ENCODE measurements at regions not wholly inside any gene's neighbourhood (a gene's known extent, or its start where the extent isn't known, plus 50 kb on each side); places are given as distances from the start of the nearest gene placed in this dataset.

DNA sequence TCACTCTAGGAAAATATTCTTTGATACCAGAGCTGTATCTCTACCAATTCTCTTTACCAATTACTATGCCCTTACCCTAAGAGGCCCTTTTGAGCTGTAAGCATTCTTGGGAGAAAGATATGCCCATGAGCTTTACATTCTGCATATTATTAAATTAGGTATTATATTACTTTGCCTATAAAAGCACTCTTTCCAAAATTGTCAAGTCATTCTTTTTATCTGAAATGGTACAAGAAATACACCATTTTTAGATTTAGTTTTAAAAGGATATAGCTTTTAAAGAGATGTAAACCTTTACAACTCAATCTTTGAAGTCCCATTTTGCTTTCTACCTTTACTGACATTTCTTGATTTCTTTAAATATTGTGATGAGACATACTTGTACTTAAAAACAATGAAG is 343.5 kb downstream of the C12orf50 start:
- in situ Hi-C loops (cut with HindIII; ENCODE audit: low pct_unique_long_range_greater_than_20kb, low sequenced_read_pairs) = no loop called here
- no peak for TF ChIP-seq JUND (IDR thresholded peaks at IDR 0.05; ENCODE audit: low read depth)
- no peak for DNase-seq (ENCODE audit: low read depth in 1 of 2, low spot score in 1 of 2)

DNA sequence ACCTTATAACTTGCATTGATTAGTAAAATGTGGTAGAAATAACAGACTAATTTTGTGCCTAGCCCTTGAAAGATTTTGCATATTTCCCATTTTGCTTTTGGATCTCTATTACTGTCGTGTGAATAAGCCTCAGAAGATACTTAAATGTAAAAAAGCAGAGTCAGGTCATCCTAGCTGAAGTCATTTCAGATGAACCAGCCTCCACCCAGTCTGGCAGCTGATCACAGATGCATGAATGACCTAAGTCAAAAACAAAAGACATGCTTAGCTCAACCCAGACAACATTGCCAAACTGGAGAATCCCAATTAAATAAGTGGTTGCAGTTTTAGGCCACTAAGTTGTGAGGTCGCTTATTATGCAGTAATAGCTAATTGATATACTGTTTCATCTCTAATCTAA is 349.9 kb downstream of the C12orf50 start:
- in situ Hi-C loops (cut with HindIII; ENCODE audit: low pct_unique_long_range_greater_than_20kb, low sequenced_read_pairs) = no loop called here
- TF ChIP-seq JUND (IDR thresholded peaks at IDR 0.05; ENCODE audit: low read depth) = no peak
- DNase-seq (ENCODE audit: low read depth in 1 of 2, low spot score in 1 of 2) = no peak

DNA sequence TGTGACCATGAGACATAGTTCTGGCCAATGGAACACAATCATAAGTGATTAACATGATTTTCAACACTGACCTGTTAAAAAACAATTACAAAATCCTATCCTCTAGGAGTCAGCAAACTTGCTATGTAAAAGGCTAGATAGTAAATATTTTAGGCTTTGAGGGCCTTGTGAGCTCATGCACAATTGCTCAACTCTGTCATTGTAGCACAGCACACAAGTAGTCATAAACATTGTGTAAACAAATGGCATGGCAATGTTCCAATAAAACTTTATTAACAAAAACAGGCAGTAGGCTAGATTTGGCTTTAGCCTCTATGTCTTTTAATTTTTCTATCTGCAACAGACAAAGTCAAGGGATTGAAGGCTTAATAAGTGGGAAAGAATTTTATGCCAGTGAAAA is 350.7 kb downstream of the C12orf50 start:
- in situ Hi-C loops (cut with HindIII; ENCODE audit: low pct_unique_long_range_greater_than_20kb, low sequenced_read_pairs) = no loop called here
- TF ChIP-seq JUND (IDR thresholded peaks at IDR 0.05; ENCODE audit: low read depth) = no peak
- DNase-seq (ENCODE audit: low read depth in 1 of 2, low spot score in 1 of 2) = peak in 1 of 2 experiments; percentile 34

- DNase-seq (ENCODE audit: low read depth in 1 of 2, low spot score in 1 of 2) = no peak
- TF ChIP-seq JUND (IDR thresholded peaks at IDR 0.05; ENCODE audit: low read depth) = no peak
- in situ Hi-C loops (cut with HindIII; ENCODE audit: low pct_unique_long_range_greater_than_20kb, low sequenced_read_pairs) = no loop called here
These were observed 352.5 kb downstream of the C12orf50 start for GRCh38 chr12:87676731-87677130.

DNA sequence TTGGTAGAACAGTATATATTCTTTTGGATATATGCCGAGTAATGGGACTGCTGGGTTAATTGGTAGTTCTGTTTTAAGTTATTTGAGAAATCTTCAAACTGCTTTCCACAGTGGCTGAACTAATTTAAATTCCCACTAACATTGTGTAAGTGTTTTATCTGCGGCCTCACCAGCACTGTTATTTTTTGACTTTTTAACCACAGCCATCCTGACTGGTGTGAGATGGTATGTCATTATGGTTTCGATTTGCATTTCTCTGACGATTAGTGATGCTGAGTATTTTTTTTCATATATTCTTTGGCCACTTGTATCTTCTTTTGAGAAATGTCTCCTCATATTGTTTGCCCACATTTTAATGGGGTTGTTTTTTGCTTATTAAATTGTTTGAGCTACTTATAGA is 357.4 kb downstream of the C12orf50 start:
- no peak for DNase-seq (ENCODE audit: low read depth in 1 of 2, low spot score in 1 of 2)
- in situ Hi-C loops (cut with HindIII; ENCODE audit: low pct_unique_long_range_greater_than_20kb, low sequenced_read_pairs) = no loop called here
- no peak for TF ChIP-seq JUND (IDR thresholded peaks at IDR 0.05; ENCODE audit: low read depth)

- no peak for TF ChIP-seq JUND (IDR thresholded peaks at IDR 0.05; ENCODE audit: low read depth)
- in situ Hi-C loops (cut with HindIII; ENCODE audit: low pct_unique_long_range_greater_than_20kb, low sequenced_read_pairs) = no loop called here
- peak in 1 of 2 experiments; percentile 23 for DNase-seq (ENCODE audit: low read depth in 1 of 2, low spot score in 1 of 2)
These were observed 358.8 kb downstream of the C12orf50 start for GRCh38 chr12:87670448-87670847.

DNA sequence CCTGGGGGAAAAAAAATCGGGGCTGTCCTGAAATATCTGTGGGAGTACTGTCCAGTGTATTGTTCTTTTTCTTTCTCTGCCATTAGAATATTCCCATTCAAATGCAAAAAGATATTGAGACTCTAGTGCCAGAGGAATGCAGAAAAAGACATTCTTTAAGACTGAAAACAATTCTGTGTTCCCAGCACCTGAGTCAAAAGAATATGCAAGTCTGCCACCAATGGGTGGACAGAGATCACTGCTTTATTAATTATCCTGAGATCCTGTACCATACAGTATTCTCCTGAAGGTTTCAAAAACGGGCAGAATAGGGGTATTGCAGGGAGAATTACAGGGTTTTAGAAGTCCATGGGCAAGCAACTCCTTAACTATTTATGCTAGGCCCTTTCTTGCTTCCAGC is 361.8 kb downstream of the C12orf50 start:
- in situ Hi-C loops (cut with HindIII; ENCODE audit: low pct_unique_long_range_greater_than_20kb, low sequenced_read_pairs) = no loop called here
- DNase-seq (ENCODE audit: low read depth in 1 of 2, low spot score in 1 of 2) = peak in 1 of 2 experiments; percentile 84
- TF ChIP-seq JUND (IDR thresholded peaks at IDR 0.05; ENCODE audit: low read depth) = no peak

DNA sequence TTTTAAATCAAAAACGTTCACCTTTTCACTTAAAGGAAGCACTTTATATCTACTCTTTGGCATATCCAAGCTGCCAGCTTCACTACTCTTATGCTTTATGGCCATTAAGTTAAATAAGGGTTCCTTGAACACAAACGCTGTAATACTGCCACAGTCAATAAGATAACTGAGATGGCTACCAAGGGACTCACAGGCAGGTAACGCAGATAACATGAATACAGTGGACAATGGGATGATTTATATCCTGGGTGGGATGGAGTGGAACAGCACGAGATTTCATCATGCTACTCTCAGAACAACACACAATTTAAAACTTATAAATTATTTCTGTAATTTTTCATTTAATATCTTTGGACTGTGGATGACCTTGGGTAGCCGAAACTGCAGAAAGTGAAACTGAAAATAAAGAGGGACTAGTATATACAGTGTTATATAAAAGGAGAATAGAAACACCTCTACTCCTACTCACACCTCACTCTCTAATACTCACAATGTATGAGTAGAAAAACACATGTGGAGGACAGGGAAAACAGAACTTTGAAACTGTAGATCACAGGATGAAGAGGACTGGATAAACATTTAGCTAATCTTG is 367.3 kb downstream of the C12orf50 start:
- peak in 1 of 2 experiments; percentile 23 for DNase-seq (ENCODE audit: low read depth in 1 of 2, low spot score in 1 of 2)
- in situ Hi-C loops (cut with HindIII; ENCODE audit: low pct_unique_long_range_greater_than_20kb, low sequenced_read_pairs) = no loop called here
- TF ChIP-seq JUND (IDR thresholded peaks at IDR 0.05; ENCODE audit: low read depth) = no peak

GRCh38 chr12:87660987-87661774 is 368.0 kb downstream of the C12orf50 start:
- peak in 1 of 2 experiments; percentile 46 for DNase-seq (ENCODE audit: low read depth in 1 of 2, low spot score in 1 of 2)
- no peak for TF ChIP-seq JUND (IDR thresholded peaks at IDR 0.05; ENCODE audit: low read depth)
- in situ Hi-C loops (cut with HindIII; ENCODE audit: low pct_unique_long_range_greater_than_20kb, low sequenced_read_pairs) = no loop called here

GRCh38 chr12:87660291-87660690 is 368.9 kb downstream of the C12orf50 start:
- DNase-seq (ENCODE audit: low read depth in 1 of 2, low spot score in 1 of 2) = no peak
- in situ Hi-C loops (cut with HindIII; ENCODE audit: low pct_unique_long_range_greater_than_20kb, low sequenced_read_pairs) = no loop called here
- TF ChIP-seq JUND (IDR thresholded peaks at IDR 0.05; ENCODE audit: low read depth) = no peak

DNA sequence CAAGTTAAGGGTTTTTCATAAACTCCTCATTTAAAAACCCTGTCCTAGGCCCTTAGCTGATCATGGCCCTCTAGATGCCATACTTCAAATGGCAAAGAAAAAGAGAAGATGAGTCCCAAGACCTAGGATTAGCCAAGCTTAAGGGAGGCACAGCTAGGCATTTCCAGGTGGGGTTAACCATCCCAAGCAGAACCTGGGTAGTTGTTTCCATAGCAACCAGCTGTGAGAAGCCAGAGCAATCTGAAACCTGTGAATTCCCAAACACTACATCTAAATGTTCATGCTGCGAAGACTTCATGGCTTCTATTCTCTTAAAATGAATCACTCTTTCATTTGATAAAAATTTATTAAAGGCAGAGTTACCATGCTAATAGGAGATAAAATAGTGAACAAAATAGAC is 372.9 kb downstream of the C12orf50 start:
- no peak for DNase-seq (ENCODE audit: low read depth in 1 of 2, low spot score in 1 of 2)
- in situ Hi-C loops (cut with HindIII; ENCODE audit: low pct_unique_long_range_greater_than_20kb, low sequenced_read_pairs) = no loop called here
- no peak for TF ChIP-seq JUND (IDR thresholded peaks at IDR 0.05; ENCODE audit: low read depth)

- DNase-seq (ENCODE audit: low read depth in 1 of 2, low spot score in 1 of 2) = no peak
- TF ChIP-seq JUND (IDR thresholded peaks at IDR 0.05; ENCODE audit: low read depth) = no peak
- in situ Hi-C loops (cut with HindIII; ENCODE audit: low pct_unique_long_range_greater_than_20kb, low sequenced_read_pairs) = no loop called here
These were observed 377.4 kb downstream of the C12orf50 start for GRCh38 chr12:87651670-87652425.

GRCh38 chr12:87642245-87642644 is 387.0 kb downstream of the C12orf50 start:
- no peak for TF ChIP-seq JUND (IDR thresholded peaks at IDR 0.05; ENCODE audit: low read depth)
- DNase-seq (ENCODE audit: low read depth in 1 of 2, low spot score in 1 of 2) = no peak
- in situ Hi-C loops (cut with HindIII; ENCODE audit: low pct_unique_long_range_greater_than_20kb, low sequenced_read_pairs) = no loop called here
